Fibroblast of gingiva (primary cell): ENCODE measurements at regions not wholly inside any gene's neighbourhood (a gene's known extent, or its start where the extent isn't known, plus 50 kb on each side); places are given as distances from the start of the nearest gene placed in this dataset.
"Not testable (repeated sequence)": the region's sequence is repeated elsewhere in the genome, so short reads cannot be mapped to it uniquely, and the experiment has no call there.

Source experiments
- DNase-seq: peaks from one replicate; pipeline ENCODE4 v3.0.0-alpha.2; 2011; ENCODE audit warnings: low read depth

- no peak for DNase-seq
Measured at GRCh38 chr1:177710696-177711620, 258.9 kb downstream of the SEC16B start.

- DNase-seq = no peak
Measured at GRCh38 chr1:177708406-177708805, 261.5 kb downstream of the SEC16B start.

- no peak for DNase-seq
Measured at GRCh38 chr1:177706977-177707376, 262.9 kb downstream of the SEC16B start.

- no peak for DNase-seq
Measured at GRCh38 chr1:177705839-177706238, 264.0 kb downstream of the SEC16B start.

GRCh38 chr1:177703888-177704446, 265.9 kb downstream of the SEC16B start:
- DNase-seq = no peak

DNA sequence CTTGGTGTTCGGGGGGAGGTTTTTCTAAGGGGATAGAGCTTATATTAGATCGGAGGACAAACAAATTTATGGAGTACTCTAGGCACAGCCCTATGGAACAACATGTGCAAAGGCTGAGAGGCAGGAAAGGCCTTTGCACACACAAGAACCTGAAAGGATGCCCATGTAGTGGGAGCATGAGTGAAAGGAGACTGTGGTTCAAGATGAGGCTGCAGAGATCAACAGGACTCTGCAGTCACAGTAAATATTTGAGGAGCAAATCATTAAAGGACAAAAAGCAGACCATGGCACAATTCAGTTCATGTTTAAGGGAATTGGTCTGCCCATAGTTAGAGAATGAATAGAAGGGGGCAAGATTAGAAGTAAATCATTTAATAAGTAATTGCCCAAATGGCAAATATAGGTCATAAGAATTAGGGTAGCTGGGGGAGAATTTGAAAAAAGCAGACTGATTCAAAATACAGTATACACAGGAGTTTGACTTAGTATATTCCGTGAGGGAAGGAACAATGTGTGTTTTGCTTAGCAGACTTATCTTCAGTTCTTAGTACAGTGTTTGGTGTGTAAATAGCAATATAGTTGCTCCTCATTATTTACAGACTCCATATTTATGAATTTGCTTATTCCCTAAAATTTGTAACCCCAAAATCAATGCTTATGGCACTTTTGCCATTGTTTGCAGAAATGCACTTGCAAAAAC, 268.1 kb downstream of the SEC16B start:
- no peak for DNase-seq

DNA sequence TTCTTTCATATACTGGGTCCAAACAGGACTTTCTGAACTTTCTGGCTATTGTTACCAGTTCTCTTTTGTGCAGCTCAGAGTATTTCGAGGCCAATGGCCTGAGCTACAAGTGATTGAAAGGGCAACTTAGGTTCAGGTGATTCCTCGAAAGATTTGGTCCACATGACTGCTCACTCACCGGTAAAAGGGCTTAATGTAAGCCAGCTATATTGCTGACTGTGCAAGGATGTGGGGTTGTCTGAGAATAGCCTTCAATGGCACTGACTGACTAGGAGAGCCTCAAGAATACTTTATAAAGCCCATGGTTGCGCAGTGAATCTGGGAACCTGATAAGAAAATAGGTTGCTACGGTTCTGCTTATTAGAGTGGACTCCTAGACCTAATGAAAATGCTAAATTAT, 269.0 kb downstream of the SEC16B start:
- DNase-seq = no peak

GRCh38 chr1:177690996-177691395, 278.9 kb downstream of the SEC16B start:
- DNase-seq = no peak

DNA sequence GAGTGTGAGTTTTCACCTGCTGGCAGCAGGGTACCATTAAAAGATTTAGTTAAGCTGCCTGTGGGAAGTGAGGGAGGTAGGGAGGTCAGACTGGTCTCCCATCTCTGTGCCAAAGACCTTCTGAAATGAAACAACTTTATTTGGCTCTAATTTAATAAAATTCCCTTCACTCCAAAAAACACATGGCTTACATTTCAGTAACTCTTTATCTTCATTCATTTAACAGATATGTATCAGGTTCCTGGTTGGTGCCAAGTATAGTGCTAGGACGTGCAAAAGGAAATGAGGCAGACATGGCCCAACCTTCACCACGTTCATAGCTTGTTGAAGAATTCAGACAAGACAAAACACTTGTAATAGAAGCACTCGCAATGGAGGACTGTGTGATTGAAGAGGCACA, 282.3 kb downstream of the SEC16B start:
- DNase-seq = no peak

GRCh38 chr1:177686933-177687332, 282.9 kb downstream of the SEC16B start:
- no peak for DNase-seq

- no peak for DNase-seq
Measured at GRCh38 chr1:177669161-177669560, 300.7 kb downstream of the SEC16B start.

DNA sequence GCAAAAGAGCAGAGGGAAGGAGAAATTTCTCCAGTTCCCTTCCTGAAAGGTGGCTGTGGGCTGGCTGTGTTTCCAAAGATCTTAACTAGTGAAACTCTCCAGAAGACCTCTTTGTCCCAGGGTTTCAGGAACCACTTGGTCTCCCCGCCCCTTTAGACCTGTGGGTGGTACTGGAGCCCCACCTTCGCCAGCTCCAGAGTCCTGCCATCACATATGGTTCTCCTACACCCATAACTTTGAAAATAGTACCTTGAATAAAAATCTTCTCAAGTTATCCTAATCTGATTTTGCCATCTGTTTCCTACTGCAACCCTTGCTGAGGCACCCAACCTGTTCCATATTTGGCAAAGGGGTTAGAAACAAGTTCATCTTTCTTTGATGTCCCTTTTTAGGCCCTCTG, 303.9 kb downstream of the SEC16B start:
- no peak for DNase-seq

DNA sequence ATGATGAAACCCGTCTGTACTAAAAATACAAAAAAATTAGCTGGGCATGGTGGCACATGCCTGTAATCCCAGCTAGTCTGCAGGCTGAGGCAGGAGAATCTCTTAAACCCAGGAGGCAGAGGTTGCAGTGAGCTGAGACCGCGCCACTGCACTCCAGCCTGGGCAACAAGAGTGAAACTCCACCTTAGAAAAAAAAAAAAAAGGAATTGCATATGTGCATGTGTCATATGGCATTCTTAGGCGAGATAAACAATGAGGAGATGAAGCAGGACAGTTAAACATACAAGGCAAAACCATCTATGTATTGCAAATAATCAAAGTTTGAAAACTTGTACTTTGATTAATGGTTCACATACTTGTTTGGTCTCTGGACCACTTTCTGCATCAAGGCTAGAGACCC, 305.1 kb downstream of the SEC16B start:
- DNase-seq = not testable (repeated sequence)

DNA sequence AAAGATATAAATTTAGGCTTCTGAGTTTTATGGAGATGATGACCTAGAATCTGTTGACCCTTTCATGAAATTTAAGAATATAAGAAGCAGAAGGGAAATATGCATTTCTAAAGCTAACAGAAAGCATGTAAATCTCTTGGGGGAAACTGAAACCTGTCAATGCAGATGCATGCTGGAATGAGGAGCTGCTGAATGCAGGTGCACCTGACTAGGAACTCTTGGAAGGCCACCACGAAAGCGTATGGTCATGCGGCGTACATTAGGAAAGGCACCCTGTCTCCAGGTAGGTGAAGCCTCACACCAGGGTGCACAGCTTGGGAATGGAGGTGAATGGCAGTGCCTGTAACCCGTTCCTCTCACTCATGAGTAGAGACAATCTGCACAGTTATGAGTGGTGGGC, 309.7 kb downstream of the SEC16B start:
- DNase-seq = no peak

DNA sequence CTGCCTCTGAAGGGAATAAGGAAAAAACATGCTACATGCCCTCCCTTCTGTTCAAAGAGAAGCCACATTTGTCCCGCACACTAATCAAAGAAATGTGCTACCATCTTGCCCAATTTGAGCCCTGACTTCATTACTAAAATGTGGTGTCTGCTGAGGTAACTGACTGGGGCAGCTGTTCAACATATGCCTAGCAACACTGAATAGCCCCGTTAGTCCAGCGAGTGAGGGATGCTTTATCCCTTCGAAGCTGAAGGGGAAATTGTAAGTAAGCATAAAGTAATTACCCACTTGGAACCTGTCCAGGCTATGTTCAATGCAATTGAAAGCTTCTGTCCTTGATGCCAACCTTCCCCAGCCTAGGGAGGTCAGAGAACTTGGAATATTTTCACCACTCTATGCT, 310.6 kb downstream of the SEC16B start:
- no peak for DNase-seq

GRCh38 chr1:177656598-177656997, 313.3 kb downstream of the SEC16B start:
- no peak for DNase-seq

- DNase-seq = no peak
Measured at GRCh38 chr1:177650947-177651346, 318.9 kb downstream of the SEC16B start.

DNA sequence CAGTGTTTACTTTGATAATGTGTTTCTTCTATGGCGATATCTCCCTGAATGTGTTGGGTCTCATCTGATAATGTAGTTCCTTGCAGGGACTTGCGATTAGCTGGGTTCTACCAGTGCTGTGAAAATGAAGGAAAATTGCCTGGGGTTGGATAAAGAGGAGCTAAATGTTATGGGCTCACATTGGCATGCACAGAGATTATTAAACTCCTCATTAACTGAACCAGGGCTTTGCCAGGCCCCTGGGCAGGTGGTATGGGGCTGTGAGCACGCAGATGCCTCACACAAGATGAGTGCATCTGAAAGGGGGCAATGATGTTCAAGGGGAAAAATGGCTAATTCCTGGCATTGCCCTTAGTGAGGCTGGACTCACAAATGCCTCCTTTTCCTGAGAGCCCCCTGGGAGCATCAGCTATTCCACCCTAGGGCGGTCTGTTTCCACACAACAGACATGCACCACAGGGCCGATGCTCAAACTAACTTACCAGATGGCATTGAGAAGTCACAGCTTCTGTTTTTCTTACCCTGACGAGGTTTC, 321.1 kb downstream of the SEC16B start:
- no peak for DNase-seq

- DNase-seq = no peak
Measured at GRCh38 chr1:177648138-177648537, 321.7 kb downstream of the SEC16B start.

DNA sequence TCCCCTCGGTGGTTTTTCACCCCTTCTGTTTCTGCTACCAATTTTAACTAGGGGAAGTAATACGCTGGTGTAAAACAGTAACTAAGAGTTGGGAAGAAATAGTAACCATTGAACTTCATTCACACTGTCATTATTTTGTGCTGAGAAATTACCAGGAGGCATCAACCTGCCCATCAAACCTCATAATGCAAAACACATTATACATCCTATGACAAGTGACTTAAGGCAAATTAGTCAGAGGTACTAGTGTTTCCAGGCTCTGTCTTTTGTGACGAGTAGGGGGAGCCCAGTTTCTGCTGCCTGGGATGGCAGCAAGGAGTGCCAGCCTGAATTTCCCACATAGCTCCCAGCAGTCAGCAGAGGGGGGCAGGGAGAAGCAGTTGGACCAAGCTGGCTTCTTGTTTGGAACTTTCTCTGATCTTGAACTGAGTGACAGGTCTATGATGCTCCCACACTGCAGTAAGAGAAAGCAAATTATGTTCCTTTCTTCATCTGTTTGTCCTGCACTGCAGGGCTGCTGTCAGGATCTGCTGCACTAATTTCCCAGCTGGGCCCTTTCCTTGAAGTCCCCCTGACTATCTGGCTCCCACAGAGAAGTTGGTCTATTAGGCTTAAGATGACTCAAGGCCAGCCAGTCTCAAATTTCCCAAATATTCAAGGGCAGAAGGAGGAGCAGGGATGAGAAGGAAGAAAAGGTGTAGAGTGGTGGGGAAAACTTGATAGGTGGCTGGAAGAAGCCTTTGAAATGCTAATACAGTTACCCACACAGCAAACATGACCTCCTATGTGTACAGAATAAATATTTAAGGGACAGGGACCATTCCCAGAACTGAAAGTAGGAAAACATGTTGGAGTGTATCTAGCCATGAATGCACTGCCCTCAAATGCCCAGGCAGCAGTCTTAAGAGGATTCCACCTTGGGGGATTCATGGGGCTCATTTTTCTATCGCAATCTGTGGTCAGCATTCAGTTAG, 322.8 kb downstream of the SEC16B start:
- no peak for DNase-seq

GRCh38 chr1:177645491-177646190, 324.2 kb downstream of the SEC16B start:
- no peak for DNase-seq
